ENCODE measurements at regions not wholly inside any gene's neighbourhood (a gene's known extent, or its start where the extent isn't known, plus 50 kb on each side); places are given as distances from the start of the nearest gene placed in this dataset.

DNA sequence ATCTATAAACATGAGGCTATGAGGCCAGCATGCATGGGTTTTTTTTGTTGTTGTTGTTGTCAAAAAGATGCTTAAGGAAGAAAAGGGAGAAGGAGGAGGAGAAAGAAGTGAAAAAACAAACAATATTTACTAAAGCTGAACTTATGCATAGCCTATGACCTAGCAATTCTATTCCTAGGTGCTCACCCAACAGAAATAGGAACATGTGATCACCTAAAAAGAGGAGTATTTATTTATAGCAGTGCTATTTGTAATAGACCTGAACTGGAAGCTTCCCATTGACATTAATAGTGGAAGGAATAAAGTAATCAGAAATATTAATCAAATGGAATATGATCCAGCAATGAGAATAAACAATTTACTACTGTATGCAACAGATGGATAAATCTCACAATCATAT lies 156.5 kb upstream of the OLIG3 start:
- no peak for TF ChIP-seq EZH2 (IDR thresholded peaks at IDR 0.05; ENCODE audit: insufficient read depth, poor library complexity, severe bottlenecking)
- no peak for TF ChIP-seq EZH2phosphoT487 (IDR thresholded peaks at IDR 0.05; ENCODE audit: insufficient read depth, low read depth)

Data from GM23248 (cell line).